ENCODE measurements at regions not wholly inside any gene's neighbourhood (a gene's known extent, or its start where the extent isn't known, plus 50 kb on each side); places are given as distances from the start of the nearest gene placed in this dataset.

DNA sequence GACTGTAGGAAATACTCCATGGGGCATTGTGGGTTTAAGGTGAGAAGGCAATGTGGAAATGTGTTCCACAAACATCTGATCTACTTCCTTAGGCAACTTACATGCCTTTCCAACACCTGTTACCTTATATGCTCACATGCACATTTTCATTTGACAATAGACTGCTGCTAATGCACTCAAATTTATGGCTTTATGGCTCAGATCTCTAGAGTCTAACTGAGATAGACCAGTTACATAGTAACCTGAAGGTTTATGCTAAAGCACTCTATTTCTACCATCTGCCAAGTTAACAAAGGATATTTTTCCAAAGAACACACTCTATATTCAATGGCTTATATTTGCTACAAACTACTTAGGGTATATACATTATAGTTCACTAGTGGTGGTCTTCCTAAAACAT is 969.0 kb downstream of the TECRL start:
- no TSS peak for BruUV-seq (replicated peaks)

More for the DNA sequence above, 969.0 kb downstream of the TECRL start:
- H3K27me3 ChIP-seq (ENCODE audit: control insufficient read depth in 1 of 2, insufficient read depth in 2 of 2, low read length in 2 of 2), result no peaks in the 10 kb centered on the region
- H2AFZ ChIP-seq (ENCODE audit: low read length), result no peak overlapping the region
- H3K36me3 ChIP-seq (replicated peaks in 1 of 2; ENCODE audit: control insufficient read depth in 1 of 2, insufficient read depth in 2 of 2, low read length in 2 of 2), result no peaks in the 10 kb centered on the region
- TF ChIP-seq GFI1 (CRISPR knock-in tag; IDR thresholded peaks at IDR 0.05; ENCODE audit: borderline replicate concordance), result no peak
- TF ChIP-seq SAP130 (CRISPR knock-in tag; IDR thresholded peaks at IDR 0.05; ENCODE audit: low read depth), result no peak
- no peak for TF ChIP-seq ZBTB42 (CRISPR knock-in tag; IDR thresholded peaks at IDR 0.05)
- TF ChIP-seq ELF4 (CRISPR knock-in tag; IDR thresholded peaks at IDR 0.05; ENCODE audit: borderline replicate concordance), result no peak
- TF ChIP-seq ZNF883 (CRISPR knock-in tag; IDR thresholded peaks at IDR 0.05; ENCODE audit: not compliant biosample characterization), result no peak
- no peak for TF ChIP-seq MBNL3 (CRISPR knock-in tag; conservative IDR thresholded peaks at IDR 0.05)
- TF ChIP-seq GLI4 (CRISPR knock-in tag; IDR thresholded peaks at IDR 0.05; ENCODE audit: borderline replicate concordance), result no peak
- TF ChIP-seq, protein P1, sequence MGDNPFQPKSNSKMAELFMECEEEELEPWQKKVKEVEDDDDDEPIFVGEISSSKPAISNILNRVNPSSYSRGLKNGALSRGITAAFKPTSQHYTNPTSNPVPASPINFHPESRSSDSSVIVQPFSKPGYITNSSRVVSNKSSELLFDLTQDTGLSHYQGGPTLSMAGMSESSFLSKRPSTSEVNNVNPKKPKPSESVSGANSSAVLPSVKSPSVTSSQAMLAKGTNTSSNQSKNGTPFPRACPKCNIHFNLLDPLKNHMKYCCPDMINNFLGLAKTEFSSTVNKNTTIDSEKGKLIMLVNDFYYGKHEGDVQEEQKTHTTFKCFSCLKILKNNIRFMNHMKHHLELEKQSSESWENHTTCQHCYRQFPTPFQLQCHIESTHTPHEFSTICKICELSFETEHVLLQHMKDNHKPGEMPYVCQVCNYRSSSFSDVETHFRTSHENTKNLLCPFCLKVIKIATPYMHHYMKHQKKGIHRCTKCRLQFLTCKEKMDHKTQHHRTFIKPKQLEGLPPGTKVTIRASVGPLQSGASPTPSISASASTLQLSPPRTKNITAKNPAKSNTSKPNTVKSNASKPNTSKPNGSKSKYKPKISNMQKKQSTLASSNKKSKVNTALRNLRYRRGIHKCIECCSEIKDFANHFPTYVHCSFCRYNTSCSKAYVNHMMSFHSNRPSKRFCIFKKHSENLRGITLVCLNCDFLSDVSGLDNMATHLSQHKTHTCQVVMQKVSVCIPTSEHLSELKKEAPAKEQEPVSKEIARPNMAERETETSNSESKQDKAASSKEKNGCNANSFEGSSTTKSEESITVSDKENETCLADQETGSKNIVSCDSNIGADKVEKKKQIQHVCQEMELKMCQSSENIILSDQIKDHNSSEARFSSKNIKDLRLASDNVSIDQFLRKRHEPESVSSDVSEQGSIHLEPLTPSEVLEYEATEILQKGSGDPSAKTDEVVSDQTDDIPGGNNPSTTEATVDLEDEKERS (CRISPR knock-in tag; IDR thresholded peaks at IDR 0.05), result no peak
- TF ChIP-seq, protein P2, sequence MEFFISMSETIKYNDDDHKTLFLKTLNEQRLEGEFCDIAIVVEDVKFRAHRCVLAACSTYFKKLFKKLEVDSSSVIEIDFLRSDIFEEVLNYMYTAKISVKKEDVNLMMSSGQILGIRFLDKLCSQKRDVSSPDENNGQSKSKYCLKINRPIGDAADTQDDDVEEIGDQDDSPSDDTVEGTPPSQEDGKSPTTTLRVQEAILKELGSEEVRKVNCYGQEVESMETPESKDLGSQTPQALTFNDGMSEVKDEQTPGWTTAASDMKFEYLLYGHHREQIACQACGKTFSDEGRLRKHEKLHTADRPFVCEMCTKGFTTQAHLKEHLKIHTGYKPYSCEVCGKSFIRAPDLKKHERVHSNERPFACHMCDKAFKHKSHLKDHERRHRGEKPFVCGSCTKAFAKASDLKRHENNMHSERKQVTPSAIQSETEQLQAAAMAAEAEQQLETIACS (CRISPR knock-in tag; IDR thresholded peaks at IDR 0.05), result no peak
- no peak for TF ChIP-seq ZNF567 (CRISPR knock-in tag; IDR thresholded peaks at IDR 0.05; ENCODE audit: borderline replicate concordance)
- TF ChIP-seq ZNF3 (CRISPR knock-in tag; IDR thresholded peaks at IDR 0.05), result no peak
- no peak for TF ChIP-seq ZNF678 (CRISPR knock-in tag; IDR thresholded peaks at IDR 0.05)
- TF ChIP-seq, protein P3, sequence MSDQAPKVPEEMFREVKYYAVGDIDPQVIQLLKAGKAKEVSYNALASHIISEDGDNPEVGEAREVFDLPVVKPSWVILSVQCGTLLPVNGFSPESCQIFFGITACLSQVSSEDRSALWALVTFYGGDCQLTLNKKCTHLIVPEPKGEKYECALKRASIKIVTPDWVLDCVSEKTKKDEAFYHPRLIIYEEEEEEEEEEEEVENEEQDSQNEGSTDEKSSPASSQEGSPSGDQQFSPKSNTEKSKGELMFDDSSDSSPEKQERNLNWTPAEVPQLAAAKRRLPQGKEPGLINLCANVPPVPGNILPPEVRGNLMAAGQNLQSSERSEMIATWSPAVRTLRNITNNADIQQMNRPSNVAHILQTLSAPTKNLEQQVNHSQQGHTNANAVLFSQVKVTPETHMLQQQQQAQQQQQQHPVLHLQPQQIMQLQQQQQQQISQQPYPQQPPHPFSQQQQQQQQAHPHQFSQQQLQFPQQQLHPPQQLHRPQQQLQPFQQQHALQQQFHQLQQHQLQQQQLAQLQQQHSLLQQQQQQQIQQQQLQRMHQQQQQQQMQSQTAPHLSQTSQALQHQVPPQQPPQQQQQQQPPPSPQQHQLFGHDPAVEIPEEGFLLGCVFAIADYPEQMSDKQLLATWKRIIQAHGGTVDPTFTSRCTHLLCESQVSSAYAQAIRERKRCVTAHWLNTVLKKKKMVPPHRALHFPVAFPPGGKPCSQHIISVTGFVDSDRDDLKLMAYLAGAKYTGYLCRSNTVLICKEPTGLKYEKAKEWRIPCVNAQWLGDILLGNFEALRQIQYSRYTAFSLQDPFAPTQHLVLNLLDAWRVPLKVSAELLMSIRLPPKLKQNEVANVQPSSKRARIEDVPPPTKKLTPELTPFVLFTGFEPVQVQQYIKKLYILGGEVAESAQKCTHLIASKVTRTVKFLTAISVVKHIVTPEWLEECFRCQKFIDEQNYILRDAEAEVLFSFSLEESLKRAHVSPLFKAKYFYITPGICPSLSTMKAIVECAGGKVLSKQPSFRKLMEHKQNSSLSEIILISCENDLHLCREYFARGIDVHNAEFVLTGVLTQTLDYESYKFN (CRISPR knock-in tag; conservative IDR thresholded peaks at IDR 0.05), result no peak
- TF ChIP-seq YEATS2 (CRISPR knock-in tag; IDR thresholded peaks at IDR 0.05; ENCODE audit: borderline replicate concordance), result no peak
- TF ChIP-seq HCFC1 (IDR thresholded peaks at IDR 0.05; ENCODE audit: low read depth, low read length), result no peak
- no peak for TF ChIP-seq RARG (CRISPR knock-in tag; IDR thresholded peaks at IDR 0.05; ENCODE audit: low read depth)
- no peak for TF ChIP-seq RFX3 (CRISPR knock-in tag; IDR thresholded peaks at IDR 0.05)
- TF ChIP-seq SP2 (CRISPR knock-in tag; IDR thresholded peaks at IDR 0.05), result no peak
- POLR2A ChIA-PET, result no interaction called here
- ATAC-seq, result no peak
- no peak overlapping the region for H3K27ac ChIP-seq (ENCODE audit: extremely low read length, insufficient read depth, low read length)
- no peaks in the 10 kb centered on the region for H4K20me1 ChIP-seq (ENCODE audit: insufficient read depth, low read length)
- no peak for FAIRE-seq
- H3K9me3 ChIP-seq (ENCODE audit: low read length), result peaks cover 4% of the 10 kb centered on the region; the same call in 1 of the 2 replicates
- no peak for DNase-seq (ENCODE audit: low spot score)
- no peaks in the 10 kb centered on the region for H3K79me2 ChIP-seq (ENCODE audit: insufficient read depth, low read length)
- in situ Hi-C loops (cut with HindIII; ENCODE audit: extremely low pct_ligation_motif_present, low pct_unique_long_range_greater_than_20kb) (no loop called here), intact Hi-C loops (cut with micrococcal nuclease; ENCODE audit: unreplicated experiment) (no loop called here)
- H3K4me1 ChIP-seq (ENCODE audit: insufficient read depth, low read length), result no peaks in the 10 kb centered on the region
- CTCF ChIA-PET (ENCODE audit: low intra/inter-chr PET ratio, low total read pairs), result no interaction called here
- no peak overlapping the region for H3K9ac ChIP-seq (ENCODE audit: insufficient read depth, low read depth, low read length)
- H3K4me2 ChIP-seq (ENCODE audit: low read depth, low read length), result no peak overlapping the region
- no peak overlapping the region for H3K4me3 ChIP-seq (replicated peaks in 1 of 3; ENCODE audit: insufficient read depth in 1 of 3, low read depth in 2 of 3, low read length in 3 of 3)

Data from HepG2 (cell line).